ENCODE measurements at regions not wholly inside any gene's neighbourhood (a gene's known extent, or its start where the extent isn't known, plus 50 kb on each side); places are given as distances from the start of the nearest gene placed in this dataset.

DNA sequence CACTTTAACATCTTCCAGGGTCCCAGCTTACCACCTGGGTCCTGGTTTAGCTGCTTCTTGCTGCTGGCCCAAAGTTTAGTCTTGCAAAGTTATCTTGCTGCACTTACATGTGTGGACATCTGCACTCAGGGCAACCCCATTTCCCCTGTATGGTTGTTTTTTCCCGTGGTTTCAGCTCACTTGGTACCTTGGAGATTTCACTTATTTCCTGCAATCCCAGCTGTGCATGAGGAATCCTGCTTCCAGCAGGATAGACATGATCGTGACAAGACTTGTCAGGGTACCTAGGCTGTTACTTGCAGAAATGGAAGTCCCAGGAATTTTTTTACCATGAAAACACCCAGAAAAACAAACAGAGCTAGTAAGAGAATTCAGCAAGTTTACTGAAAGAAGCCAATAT lies 95.9 kb upstream of the LEP start:
- Histone ChIP-seq H3K4me3 (no peak overlapping the region), H3K4me1 (replicated peaks in 1 of 2) (no peaks in the 10 kb centered on the region), H3K27ac (no peak overlapping the region)
- 0 to 95% (median 32%) methylated on average over 1 to 2 of the region's 2 CpGs; no CpG with 5 or more reads in 2 of the 10 experiments for WGBS, 10 experiments
- in situ Hi-C loops (cut with MboI; ENCODE audit: low pct_unique_long_range_greater_than_20kb in 2 of 9, low sequenced_read_pairs in 9 of 9, unreplicated experiment in 9 of 9) = no loop called here
- ATAC-seq (replicated peaks in 6 of 8) = no peak

DNA sequence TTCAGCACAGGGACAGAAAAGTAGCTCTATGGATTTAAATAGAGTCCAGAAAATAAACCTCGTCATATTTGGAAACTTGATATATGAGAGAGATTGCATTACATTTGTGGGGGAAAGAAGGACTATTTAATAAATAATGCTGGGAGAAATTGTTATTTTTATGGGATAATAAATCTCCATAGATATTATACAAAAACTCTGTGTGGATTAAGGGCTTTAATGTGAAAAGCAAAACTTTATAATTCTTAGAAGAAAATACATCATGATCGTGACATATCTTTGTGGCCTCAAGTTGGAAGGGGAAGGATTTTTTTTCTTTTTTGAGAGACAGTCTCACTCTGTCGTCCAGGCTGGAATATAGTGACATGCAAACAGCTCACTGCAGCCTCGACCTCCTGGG lies 95.0 kb upstream of the LEP start:
- Histone ChIP-seq H3K27ac (no peak overlapping the region), H3K4me3 (no peak overlapping the region), H3K4me1 (replicated peaks in 1 of 2) (no peaks in the 10 kb centered on the region)
- no peak for ATAC-seq (replicated peaks in 6 of 8)
- 13 to 100% (median 63%) methylated on average over 1 to 4 of the region's 4 CpGs for WGBS, 10 experiments
- in situ Hi-C loops (cut with MboI; ENCODE audit: low pct_unique_long_range_greater_than_20kb in 2 of 9, low sequenced_read_pairs in 9 of 9, unreplicated experiment in 9 of 9) = no loop called here

DNA sequence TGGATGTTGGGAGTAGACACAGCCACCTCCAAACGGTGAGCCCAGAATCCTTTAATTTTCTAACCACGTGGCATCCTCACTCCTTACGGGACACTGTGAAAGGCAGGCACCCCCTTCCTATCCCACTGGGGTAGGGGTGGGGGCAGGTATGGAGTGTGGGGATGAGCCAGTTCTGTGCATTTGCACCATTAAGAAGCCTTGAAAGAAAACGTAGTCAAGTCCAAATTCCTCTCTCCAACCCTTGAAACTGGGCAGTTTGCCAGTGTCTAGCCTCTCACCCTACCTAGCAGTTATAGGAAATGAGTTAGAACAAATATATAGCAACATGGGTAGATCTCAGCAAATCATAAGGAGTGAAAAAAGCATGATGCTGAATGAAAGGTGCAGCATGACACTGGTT lies 92.4 kb upstream of the LEP start:
- Histone ChIP-seq H3K27ac (no peak overlapping the region), H3K4me3 (no peak overlapping the region), H3K4me1 (replicated peaks in 1 of 2) (no peaks in the 10 kb centered on the region)
- ATAC-seq (replicated peaks in 6 of 8) = no peak
- WGBS, 10 experiments = 0 to 80% (median 20%) methylated on average over 1 to 4 of the region's 4 CpGs; no CpG with 5 or more reads in 3 of the 10 experiments
- in situ Hi-C loops (cut with MboI; ENCODE audit: low pct_unique_long_range_greater_than_20kb in 2 of 9, low sequenced_read_pairs in 9 of 9, unreplicated experiment in 9 of 9) = no loop called here

DNA sequence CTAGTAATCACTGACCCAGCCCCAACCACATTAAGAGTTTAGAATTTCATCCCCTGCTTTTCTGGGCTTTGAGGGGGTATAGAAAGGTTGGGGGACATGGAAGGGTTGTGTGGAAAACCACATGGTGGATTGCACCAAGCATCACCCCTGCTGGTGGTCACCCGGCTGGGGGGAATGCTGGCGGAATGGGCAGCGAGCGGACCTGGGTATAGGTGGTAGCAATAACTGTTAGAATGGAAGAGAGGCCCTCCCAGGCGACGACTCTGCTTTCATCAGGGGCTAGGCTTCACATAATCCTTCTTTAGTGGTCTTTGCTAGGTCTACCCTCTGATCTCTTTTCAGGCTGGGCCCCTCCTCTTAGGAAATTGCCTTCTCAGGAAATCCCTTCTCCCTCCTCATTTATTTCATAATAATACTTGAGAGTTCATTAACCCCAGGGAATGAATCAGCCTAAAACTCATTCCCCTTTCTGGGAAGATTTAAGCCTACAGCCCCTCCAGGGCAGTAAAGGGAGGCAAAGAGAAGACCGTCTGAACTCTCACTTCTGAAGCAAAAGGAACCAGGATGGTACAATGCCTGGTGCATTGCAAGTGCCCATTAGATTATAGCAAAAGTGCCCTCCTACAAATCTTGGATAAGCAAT lies 90.7 kb upstream of the LEP start:
- Histone ChIP-seq H3K4me3 (no peak overlapping the region), H3K4me1 (replicated peaks in 1 of 2) (peaks cover 8% of the 10 kb centered on the region in 2 donors), H3K27ac (no peak overlapping the region)
- 50 to 96% (median 74%) methylated on average over 1 to 6 of the region's 7 CpGs; no CpG with 5 or more reads in 2 of the 10 experiments for WGBS, 10 experiments
- ATAC-seq (replicated peaks in 6 of 8) = no peak
- in situ Hi-C loops (cut with MboI; ENCODE audit: low pct_unique_long_range_greater_than_20kb in 2 of 9, low sequenced_read_pairs in 9 of 9, unreplicated experiment in 9 of 9) = no loop called here

DNA sequence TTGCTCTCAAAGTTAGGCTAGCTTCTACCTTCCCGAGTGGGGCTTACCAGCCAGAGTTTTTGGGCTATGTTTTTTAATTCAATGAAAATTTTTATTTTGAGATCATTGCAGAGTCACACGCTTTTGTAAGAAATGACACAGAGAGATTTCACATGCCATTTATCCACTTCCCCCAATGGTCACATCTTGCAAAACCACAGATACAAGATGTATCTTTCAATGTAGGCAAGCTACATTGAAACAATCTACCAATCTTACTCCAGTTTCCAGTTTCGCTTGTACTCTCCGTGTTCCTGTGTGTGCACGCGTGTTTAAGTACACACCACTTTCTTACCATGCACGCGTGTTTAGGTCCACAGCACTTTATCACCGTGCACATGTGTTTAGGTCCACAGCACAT lies 89.4 kb upstream of the LEP start:
- peaks cover 12 to 13% of the 10 kb centered on the region in 2 donors for H3K4me1 ChIP-seq (replicated peaks in 1 of 2)
- ATAC-seq (replicated peaks in 6 of 8) = no peak
- H3K27ac ChIP-seq = no peak overlapping the region
- in situ Hi-C loops (cut with MboI; ENCODE audit: low pct_unique_long_range_greater_than_20kb in 2 of 9, low sequenced_read_pairs in 9 of 9, unreplicated experiment in 9 of 9) = no loop called here
- WGBS, 10 experiments = 57 to 96% (median 88%) methylated on average over 2 to 9 of the region's 9 CpGs
- no peak overlapping the region for H3K4me3 ChIP-seq

DNA sequence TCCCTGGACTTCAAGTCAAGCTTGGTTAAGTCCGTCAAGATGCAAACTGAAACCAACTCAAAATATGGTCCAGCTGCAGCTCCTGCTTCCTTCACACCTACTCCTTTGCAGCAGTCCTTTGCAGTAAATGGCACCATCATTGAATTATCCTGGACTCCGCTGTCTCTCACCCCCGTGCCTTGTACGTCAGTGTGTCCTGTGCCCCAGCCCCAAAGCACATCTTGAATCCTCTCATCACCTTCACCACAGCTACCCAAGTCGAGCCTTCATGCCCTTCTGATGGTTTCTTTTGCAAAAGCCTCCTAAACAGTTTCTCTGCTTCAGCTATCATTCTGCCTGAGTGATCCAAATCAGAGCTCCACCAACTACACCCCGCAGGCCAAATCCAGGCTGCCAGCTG lies 88.4 kb upstream of the LEP start:
- Histone ChIP-seq H3K4me3 (no peak overlapping the region), H3K4me1 (replicated peaks in 1 of 2) (peaks cover 12 to 13% of the 10 kb centered on the region in 2 donors), H3K27ac (no peak overlapping the region)
- in situ Hi-C loops (cut with MboI; ENCODE audit: low pct_unique_long_range_greater_than_20kb in 2 of 9, low sequenced_read_pairs in 9 of 9, unreplicated experiment in 9 of 9) = no loop called here
- ATAC-seq (replicated peaks in 6 of 8) = no peak
- WGBS, 10 experiments = 17 to 100% (median 61%) methylated on average over 1 to 5 of the region's 6 CpGs; no CpG with 5 or more reads in 2 of the 10 experiments

DNA sequence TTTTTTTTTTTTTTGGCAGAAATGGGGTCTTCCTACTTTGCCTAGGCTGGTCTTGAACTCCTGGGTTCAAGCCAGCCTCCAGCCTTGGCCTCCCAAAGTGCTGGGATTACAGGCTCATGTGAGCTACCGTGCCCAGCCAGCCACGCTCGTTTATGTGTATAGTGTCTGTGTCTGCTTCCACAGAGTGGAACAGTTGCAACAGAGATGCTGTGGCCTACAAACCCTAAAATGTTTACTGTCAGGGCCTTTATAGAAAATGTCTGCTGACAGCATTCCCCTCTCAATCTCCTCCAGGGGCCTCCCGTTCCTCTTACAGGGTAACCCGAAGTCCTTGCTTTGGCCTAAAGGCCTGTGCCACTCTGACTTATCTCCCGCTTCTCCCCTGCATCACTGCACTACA lies 87.6 kb upstream of the LEP start:
- H3K4me3 ChIP-seq = no peak overlapping the region
- 50 to 95% (median 80%) methylated on average over 1 to 5 of the region's 6 CpGs; no CpG with 5 or more reads in 2 of the 10 experiments for WGBS, 10 experiments
- H3K27ac ChIP-seq = no peak overlapping the region
- in situ Hi-C loops (cut with MboI; ENCODE audit: low pct_unique_long_range_greater_than_20kb in 2 of 9, low sequenced_read_pairs in 9 of 9, unreplicated experiment in 9 of 9) = no loop called here
- ATAC-seq (replicated peaks in 6 of 8) = no peak
- peaks cover 12 to 13% of the 10 kb centered on the region in 2 donors for H3K4me1 ChIP-seq (replicated peaks in 1 of 2)

DNA sequence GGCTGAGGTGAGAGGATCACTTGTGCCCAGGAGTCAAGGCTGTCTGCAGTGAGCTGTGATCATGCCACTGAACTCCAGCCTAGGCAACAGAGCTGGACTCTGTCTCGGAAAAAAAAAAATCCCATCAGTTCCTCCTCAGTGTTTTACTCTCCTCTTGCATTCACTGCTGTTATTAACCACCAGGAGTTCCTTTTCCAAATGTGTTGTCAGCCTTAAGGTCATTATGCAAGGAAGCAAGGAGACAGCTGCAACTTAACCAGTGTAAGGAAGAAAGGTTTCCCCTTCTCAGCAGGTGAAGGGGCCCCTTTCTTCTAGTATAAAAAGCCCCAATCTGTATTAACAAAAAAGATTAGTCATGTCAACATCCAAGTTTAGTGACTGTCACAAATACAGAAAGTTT lies 86.6 kb upstream of the LEP start:
- in situ Hi-C loops (cut with MboI; ENCODE audit: low pct_unique_long_range_greater_than_20kb in 2 of 9, low sequenced_read_pairs in 9 of 9, unreplicated experiment in 9 of 9) = no loop called here
- 29 to 38% methylated on average over 1 of the region's 1 CpG; no CpG with 5 or more reads in 8 of the 10 experiments for WGBS, 10 experiments
- H3K4me3 ChIP-seq = no peak overlapping the region
- no peak for ATAC-seq (replicated peaks in 6 of 8)
- H3K27ac ChIP-seq = no peak overlapping the region
- peaks cover 12 to 13% of the 10 kb centered on the region in 2 donors for H3K4me1 ChIP-seq (replicated peaks in 1 of 2)

DNA sequence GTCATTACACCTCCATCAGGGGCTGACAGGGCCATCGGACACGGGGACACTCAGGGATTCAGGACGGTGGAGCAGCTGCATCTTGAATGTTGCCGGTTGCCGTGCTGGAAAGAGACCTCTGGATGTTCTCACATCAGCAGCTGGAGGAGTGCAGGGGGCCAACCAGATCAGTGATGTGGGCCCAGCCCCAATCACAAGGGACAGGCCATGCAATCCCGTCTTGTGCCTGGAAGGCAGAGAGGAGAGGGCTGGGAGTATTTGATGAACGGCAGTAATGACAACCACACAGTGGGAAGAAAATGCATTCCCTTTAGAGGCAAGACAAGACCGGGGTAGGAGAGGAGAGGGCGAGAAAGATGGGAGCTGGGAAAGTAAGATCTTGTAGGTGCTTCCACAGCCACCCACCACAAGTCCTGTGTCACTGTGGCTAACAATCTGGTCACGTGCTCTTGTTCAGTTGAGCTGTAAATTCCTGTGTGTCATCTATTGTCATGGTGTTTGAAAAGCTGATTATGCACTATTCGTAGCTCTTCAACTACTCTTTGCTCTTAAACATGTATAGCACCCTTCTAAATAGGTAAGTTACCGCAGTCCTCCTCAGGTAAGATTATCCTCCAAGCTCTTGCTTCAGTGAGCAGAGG lies 85.9 kb upstream of the LEP start:
- Histone ChIP-seq H3K4me3 (no peak overlapping the region), H3K4me1 (replicated peaks in 1 of 2) (peaks cover 12 to 13% of the 10 kb centered on the region in 2 donors), H3K27ac (no peak overlapping the region)
- in situ Hi-C loops (cut with MboI; ENCODE audit: low pct_unique_long_range_greater_than_20kb in 2 of 9, low sequenced_read_pairs in 9 of 9, unreplicated experiment in 9 of 9) = no loop called here
- 21 to 65% (median 35%) methylated on average over 4 to 9 of the region's 12 CpGs; no CpG with 5 or more reads in 2 of the 10 experiments for WGBS, 10 experiments
- ATAC-seq (replicated peaks in 6 of 8) = peak; percentile 23 to 97 (median 87)

DNA sequence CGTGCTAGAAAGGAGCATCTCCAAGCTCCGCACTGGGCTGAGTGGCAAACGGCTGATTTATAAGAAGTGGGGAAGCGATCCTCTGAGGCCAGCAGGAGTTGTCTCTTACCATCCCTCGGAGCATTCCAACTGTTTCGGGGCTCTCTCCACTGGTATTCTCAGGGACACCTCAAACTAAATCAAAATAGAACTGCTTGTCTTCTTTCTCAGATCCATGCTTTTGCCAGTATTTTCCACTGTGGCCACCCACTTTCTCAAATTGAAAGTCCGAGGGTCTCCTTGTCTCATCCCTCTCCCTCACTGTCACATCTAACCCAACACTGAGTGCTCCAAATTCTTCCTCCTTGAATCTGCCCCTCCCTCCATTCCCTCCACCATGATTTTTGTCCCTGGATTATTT lies 83.2 kb upstream of the LEP start:
- WGBS, 10 experiments = 23 to 90% (median 69%) methylated on average over 1 to 7 of the region's 7 CpGs; no CpG with 5 or more reads in 3 of the 10 experiments
- in situ Hi-C loops (cut with MboI; ENCODE audit: low pct_unique_long_range_greater_than_20kb in 2 of 9, low sequenced_read_pairs in 9 of 9, unreplicated experiment in 9 of 9) = no loop called here
- ATAC-seq (replicated peaks in 6 of 8) = no peak
- Histone ChIP-seq H3K4me3 (no peak overlapping the region), H3K27ac (no peak overlapping the region), H3K4me1 (replicated peaks in 1 of 2) (peaks cover 12 to 13% of the 10 kb centered on the region in 2 donors)

DNA sequence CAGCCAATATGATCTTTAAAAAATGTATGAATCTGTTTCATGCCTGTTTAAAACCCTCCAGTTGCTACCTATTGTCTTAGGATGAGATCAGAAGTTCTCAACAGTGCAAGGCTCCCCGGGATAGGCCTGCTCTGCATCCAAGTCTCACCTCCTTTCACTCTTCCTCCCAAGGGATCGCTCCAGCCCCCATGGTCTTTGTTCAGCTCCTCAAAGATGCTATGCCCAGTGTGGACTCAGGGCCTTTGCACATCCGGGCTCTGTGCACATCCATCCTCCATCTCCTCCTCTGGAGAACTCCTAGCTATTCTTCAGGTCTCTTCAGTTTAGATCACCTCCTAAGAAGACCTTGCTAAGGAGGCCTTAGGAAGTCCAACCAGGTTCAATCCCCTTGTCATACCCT lies 82.7 kb upstream of the LEP start:
- no peak for ATAC-seq (replicated peaks in 6 of 8)
- 10 to 100% (median 69%) methylated on average over 1 to 3 of the region's 3 CpGs; no CpG with 5 or more reads in 3 of the 10 experiments for whole genome bisulfite sequencing, 10 experiments
- in situ Hi-C loops (cut with MboI; ENCODE audit: low pct_unique_long_range_greater_than_20kb in 2 of 9, low sequenced_read_pairs in 9 of 9, unreplicated experiment in 9 of 9) = no loop called here
- H3K4me1 ChIP-seq (replicated peaks in 1 of 2) = peaks cover 12 to 13% of the 10 kb centered on the region in 2 donors
- no peak overlapping the region for H3K4me3 ChIP-seq
- no peak overlapping the region for H3K27ac ChIP-seq

DNA sequence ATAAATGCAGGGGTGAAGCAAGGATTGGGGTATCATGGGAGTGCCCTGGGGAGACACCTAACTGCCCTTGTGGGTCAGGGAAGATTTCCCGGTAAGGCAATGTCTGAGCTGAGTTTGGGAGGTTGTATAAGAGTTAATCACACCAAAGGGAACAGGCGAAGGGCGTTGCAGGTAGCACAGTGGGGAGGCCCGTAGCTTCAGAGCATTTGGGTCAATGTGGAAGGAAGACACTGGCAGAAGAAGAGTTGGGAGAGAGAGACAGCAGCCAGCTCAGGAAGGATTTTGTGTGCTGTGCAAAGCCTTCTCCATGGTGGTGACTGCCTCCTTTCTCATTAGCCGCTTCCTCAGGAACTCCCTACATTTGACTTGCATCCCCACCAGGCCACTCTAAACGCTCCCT lies 80.8 kb upstream of the LEP start:
- in situ Hi-C loops (cut with MboI; ENCODE audit: low pct_unique_long_range_greater_than_20kb in 2 of 9, low sequenced_read_pairs in 9 of 9, unreplicated experiment in 9 of 9) = no loop called here
- WGBS, 10 experiments = 20 to 80% (median 51%) methylated on average over 1 to 5 of the region's 6 CpGs; no CpG with 5 or more reads in 3 of the 10 experiments
- no peak overlapping the region for H3K27ac ChIP-seq
- ATAC-seq (replicated peaks in 6 of 8) = no peak
- peaks cover 4 to 6% of the 10 kb centered on the region in 2 donors for H3K4me1 ChIP-seq (replicated peaks in 1 of 2)
- no peak overlapping the region for H3K4me3 ChIP-seq

DNA sequence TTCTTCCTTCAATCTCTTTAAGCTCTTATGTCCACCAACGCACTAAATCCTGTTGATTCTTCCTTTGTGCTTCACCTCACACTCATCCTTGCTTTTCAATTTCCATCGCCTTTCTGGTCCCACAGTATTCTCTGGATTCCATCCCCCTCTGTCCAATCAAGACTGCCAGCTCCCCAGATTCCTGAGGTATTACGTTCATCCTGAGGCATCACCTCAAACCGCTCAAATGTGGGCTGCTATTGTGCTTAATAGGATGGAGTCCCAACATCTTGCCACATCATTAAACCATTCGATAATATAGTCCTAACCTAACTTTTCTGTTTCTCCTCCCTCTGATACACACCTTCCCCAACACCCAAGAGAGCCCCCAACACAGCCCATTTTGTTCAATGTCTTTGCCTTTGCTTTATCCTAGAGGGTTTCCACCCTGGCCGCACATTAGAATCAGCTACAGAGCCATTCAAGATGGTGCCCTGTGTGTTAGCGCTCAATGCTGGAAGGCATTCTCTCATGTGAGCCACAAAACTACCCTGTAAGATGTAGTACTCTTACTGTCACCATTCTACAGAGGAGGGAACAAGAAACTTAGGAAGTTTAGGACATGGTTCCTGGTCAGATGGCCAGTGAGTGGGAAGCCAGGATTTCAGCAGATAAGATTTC lies 79.5 kb upstream of the LEP start:
- in situ Hi-C loops (cut with MboI; ENCODE audit: low pct_unique_long_range_greater_than_20kb in 2 of 9, low sequenced_read_pairs in 9 of 9, unreplicated experiment in 9 of 9) = no loop called here
- H3K27ac ChIP-seq = no peak overlapping the region
- peaks cover 4 to 9% of the 10 kb centered on the region in 2 donors for H3K4me1 ChIP-seq (replicated peaks in 1 of 2)
- no peak overlapping the region for H3K4me3 ChIP-seq
- 21 to 100% (median 74%) methylated on average over 1 to 7 of the region's 7 CpGs for WGBS, 10 experiments
- no peak for ATAC-seq (replicated peaks in 6 of 8)

Measured in motor neuron (in vitro differentiated cells).